HT-29 (cell line): ENCODE measurements at regions not wholly inside any gene's neighbourhood (a gene's known extent, or its start where the extent isn't known, plus 50 kb on each side); places are given as distances from the start of the nearest gene placed in this dataset.
"Not testable (repeated sequence)": the region's sequence is repeated elsewhere in the genome, so short reads cannot be mapped to it uniquely, and the experiment has no call there.

Experiments used
- DNase-seq: peaks from one replicate; pipeline ENCODE4 v3.0.0-alpha.2; 2015; ENCODE audit warnings: low spot score

DNA sequence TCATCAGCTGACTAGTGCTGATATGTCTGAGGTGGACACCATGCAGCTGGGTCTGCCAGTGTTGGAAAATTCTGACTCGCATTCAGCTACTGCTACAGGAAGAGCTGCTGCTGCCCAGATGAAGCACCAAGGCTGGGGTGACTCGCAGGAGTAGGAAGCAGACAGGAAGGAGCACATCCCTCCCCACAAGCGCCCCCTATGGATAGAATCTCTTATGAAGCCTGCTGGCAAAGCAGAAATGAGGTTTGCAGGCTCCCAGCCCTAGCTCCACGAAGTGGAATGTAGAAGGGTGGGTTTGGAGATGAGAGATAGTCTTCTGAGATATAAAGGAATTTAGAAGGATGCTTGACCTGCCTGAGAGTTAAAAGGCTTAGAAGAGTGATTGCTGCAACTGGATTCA lies 443.0 kb downstream of the ACTL7B start:
- peak; percentile 31 for DNase-seq

DNA sequence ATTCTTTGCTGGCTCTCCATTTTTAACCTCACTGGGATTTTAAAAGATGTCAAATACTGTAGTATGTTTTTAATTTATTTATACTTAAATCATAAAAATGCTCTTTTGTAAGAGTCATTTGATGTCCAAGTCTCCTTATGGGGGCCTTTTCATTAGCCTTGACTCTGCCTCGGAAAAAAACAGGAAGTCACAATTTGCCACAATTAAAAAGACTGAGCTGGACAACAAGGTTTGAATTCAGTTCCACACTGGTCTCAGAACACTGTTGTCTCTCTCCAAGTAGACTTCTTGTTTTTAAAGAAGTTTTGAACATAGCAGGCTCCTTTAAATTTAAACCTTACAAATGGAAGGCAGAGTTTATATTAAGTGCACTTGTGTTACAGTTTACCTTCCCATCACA lies 444.2 kb downstream of the ACTL7B start:
- no peak for DNase-seq

- no peak for DNase-seq
These were observed 445.6 kb downstream of the ACTL7B start for GRCh38 chr9:108410161-108410560.

DNA sequence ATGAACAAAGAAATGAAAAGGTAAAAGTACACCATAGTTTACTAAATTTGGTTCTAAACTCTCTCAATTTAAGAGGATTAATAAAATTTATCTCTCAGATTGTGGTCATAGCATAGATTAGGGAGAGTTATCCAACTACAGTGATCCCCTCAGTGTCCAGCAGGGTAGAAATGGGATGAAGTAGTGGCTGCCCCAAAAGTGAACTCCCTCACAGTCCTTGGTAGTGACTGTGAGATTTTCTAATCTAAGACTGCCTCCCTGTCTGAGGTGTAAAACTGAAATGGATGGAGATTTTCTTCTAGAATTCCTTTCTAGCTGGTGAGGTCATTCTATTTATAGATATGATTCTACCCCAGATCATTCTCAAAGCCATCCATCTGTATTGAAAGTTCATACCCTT lies 455.5 kb downstream of the ACTL7B start:
- no peak for DNase-seq

DNA sequence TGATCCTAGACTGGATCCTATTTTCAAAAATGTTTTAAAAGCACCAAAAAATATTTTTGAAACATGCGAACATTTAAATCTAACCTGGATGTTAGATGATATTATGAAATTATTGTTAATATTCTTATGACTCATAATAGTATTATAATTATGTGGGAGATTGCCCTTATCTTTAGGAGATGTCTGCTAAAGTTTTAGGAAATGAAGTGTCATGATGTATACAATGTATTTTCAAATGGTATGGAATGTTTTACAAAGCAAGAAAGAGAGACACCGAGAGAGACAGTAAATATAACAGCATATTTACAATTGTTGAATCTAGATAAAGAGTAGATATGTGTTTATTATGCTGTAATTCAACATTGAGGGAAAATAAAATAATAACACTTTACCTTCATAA lies 455.9 kb downstream of the ACTL7B start:
- no peak for DNase-seq

DNA sequence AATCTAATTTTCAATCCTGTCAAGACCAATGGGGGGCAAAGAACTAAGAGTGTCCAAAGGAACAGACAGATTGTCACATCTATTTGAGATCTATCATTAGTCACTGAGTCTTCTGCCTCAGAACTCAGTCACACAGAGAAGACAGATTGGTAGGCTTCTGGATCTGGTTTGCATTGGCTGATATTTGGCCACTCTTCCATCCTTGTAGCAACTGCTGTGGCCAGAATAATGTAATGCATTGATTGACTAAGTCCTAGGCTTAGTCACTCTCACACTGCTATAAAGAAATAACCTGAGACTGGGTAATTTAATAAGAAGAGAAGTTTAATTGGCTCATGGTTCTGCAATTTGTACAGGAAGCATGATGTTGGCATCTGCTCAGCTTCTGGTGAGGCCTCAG lies 458.5 kb downstream of the ACTL7B start:
- DNase-seq, result no peak

GRCh38 chr9:108396611-108397010 lies 459.2 kb downstream of the ACTL7B start:
- no peak for DNase-seq

GRCh38 chr9:108396193-108396592 lies 459.6 kb downstream of the ACTL7B start:
- no peak for DNase-seq

DNA sequence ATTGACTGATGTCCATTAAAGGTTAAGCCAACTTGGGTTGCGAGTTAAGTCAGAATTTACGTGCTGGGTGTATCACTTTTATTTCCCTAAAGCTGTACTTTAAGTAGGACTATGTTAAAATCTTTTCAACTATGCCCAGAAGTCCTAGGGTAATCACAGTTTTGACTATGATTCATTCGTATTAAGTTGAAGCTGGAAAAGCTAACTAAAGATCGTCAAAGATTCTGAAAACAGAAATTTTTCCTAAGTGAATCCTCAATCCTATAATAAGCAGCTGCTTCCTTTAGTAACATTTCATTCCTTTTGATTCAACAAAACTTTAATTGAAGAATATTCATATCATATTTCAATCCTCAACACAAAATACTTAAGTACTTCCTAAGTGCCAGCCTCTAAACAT lies 460.4 kb downstream of the ACTL7B start:
- DNase-seq, result no peak

DNA sequence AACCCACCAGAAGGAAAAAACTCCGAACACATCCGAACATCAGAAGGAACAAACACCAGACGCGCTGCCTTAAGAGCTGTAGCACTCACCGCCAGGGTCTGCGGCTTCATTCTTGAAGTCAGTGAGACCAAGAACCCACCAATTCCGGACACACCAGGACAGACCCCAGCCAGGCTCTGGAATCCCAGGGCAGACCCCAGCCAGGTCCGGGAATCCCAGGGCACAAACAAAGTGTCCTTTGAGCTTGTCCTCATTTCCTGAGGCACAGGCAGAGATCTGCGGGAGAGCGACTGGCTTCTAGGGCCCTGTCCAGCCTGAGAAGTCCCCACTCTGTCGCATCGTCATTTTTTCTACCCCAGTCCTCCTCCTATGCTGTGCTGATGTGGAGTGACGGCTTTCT lies 461.1 kb downstream of the ACTL7B start:
- DNase-seq, result no peak

DNA sequence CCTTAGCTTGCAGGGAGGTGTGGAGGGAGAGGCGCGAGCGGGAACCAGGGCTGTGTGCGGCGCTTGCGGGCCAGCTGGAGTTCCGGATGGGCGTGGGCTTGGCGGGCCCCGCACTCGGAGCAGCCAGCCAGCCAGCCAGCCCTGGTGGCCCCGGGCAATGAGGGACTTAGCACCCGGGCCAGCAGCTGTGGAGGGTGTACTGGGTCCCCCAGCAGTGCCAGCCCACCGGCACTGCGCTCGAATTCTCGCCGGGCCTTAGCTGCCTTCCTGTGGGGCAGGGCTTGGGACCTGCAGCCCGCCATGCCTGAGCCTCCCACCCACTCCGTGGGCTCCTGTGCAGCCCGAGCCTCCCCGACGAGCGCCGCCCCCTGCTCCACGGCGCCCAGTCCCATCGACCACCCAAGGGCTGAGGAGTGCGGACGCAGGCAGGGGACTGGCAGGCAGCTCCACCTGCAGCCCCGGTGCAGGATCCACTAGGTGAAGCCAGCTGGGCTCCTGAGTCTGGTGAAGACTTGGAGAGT lies 462.2 kb downstream of the ACTL7B start:
- DNase-seq, result not testable (repeated sequence)

GRCh38 chr9:108392877-108393276 lies 462.9 kb downstream of the ACTL7B start:
- DNase-seq, result no peak

- no peak for DNase-seq
These were observed 466.7 kb downstream of the ACTL7B start for GRCh38 chr9:108389056-108389455.

- no peak for DNase-seq
These were observed 468.9 kb downstream of the ACTL7B start for GRCh38 chr9:108386859-108387384.

DNA sequence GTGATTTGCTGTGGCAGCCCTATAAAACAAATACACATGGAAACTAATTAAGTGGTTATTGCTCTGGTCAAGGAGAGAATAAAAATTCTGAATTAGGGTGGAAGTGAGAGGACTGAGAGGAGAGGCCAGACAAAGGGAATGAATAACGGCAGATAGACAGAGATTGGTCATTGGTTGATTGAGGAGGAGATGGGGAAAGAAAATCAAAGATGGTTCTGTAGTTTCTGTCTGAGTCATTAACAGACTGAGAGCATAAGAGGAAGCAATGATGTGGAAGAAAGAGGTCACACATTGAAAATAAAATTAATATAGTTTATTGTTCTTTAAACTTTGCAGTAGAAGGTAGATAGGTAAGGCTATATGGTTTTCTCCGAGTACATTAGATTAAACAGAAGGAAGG lies 469.8 kb downstream of the ACTL7B start:
- no peak for DNase-seq

DNA sequence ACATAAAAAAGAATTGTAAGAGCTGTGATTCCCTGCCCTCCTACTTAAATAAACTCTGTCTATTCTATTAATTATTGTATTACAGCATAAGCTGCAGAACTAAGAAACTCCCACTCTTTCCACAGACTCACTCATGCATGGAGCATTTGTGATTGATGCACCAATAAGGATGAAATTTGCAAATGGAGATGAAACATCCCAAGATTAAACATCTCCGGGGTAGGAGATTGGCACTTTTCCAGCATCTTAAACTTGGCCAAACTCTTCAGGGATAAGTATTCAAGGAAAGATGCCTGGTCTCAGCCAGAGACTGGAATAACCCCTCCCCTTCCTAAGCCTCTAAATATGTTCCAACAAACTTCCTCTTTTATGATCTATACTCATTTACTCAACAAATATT lies 472.0 kb downstream of the ACTL7B start:
- no peak for DNase-seq

DNA sequence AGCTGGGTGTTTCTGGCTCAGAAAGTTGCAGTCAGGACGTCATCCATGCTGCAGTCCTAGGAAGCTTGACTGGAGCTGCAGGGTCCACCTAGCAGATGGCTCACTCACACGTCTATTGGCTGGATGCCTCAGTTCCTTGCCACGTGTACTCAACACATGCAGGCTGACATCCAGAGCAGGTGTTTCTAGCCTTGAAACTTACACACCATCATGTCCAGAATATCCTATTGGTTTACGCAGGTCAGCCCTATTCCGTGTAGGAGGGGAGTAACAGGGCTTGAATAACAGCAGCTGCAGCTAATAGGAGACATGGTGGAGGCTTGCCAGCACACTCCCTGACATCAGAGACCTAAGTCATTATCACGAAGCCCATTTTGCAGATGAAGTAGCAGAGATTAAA lies 473.5 kb downstream of the ACTL7B start:
- DNase-seq, result no peak

DNA sequence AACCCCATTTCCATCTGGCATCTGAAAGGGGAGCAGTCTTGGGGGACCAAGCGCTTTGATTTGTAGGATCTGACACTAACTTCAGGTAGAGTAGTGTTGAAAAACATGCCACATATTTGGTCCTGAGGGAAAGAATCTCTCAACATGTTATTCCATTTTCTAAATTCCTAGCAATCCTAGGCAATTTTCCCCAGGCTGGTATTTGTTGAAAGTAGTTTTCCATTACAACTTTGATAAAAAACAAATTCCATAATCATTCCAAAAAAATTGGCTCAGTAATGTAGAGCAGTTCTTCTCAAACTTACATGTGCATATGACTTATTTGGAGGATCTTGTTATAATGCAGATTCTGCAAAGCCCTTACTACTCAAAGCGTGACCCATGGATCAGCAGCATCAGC lies 477.9 kb downstream of the ACTL7B start:
- DNase-seq, result no peak

GRCh38 chr9:108377382-108377781 lies 478.4 kb downstream of the ACTL7B start:
- DNase-seq, result no peak

- DNase-seq, result no peak
These were observed 479.6 kb downstream of the ACTL7B start for GRCh38 chr9:108376140-108376539.

GRCh38 chr9:108374626-108375025 lies 481.2 kb downstream of the ACTL7B start:
- DNase-seq, result no peak

DNA sequence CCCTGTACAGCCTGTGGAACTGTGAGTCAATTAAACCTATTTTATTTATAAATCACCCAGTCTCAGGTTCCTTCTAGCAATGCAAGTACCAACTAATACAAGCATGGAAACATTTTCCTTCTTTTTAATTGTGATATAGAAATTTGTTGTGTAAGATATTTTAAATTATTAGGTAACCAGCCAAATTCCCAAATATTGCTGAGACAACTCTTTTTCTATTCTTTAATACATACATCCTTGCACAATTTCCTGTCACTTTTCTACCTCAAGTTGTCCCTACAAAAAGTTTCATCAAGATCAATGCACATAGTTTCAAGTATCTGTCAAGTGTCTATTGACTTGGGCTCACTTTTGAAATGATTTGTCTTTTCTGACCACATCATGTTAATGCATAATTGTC lies 488.6 kb downstream of the ACTL7B start:
- no peak for DNase-seq

- no peak for DNase-seq
These were observed 492.5 kb downstream of the ACTL7B start for GRCh38 chr9:108363311-108363710.

DNA sequence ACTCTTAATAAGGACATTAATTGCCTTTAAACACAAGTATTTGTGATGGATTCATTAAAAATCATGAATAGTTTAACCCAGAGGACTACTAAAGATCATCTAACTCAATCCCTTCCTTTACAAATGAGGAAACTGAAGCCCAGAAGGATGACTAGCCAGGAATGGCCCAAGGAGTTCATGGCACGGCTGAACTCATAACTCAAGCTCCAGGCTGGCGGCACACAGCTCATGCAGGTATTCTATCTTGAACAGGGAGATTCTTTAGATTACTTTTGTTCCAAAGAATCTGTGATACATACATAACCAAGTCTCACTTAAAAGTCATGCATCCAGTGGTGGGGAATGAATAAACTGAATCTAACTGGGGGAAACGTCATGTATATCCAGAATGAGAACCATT lies 495.5 kb downstream of the ACTL7B start:
- DNase-seq, result no peak
